CD4-positive, alpha-beta memory T cell (primary cell): ENCODE measurements at regions not wholly inside any gene's neighbourhood (a gene's known extent, or its start where the extent isn't known, plus 50 kb on each side); places are given as distances from the start of the nearest gene placed in this dataset.

Experiments
- CTCF ChIA-PET: fragments of 350-600 bp; sonication (Branson Sonifier 250); formaldehyde crosslinking; loops from one replicate; lab custom pipeline; 2021; ENCODE audit warnings: inconsistent platforms; ENCODE audit not compliant: partially characterized antibody; lab: Charles Lee
- POLR2A ChIA-PET: fragments of 350-600 bp; sonication (Branson Sonifier 250); formaldehyde crosslinking; loops from one replicate; lab custom pipeline; 2021; ENCODE audit not compliant: partially characterized antibody; lab: Charles Lee
- DNase-seq, 5 donors: peaks; one replicate each; pipeline versions ENCODE4 v3.0.0 to v3.0.0-alpha.2; 2020 to 2022; ENCODE audit warnings: mixed read lengths in 1 of 5
- H3K27ac ChIP-seq: one replicate; pipeline ENCODE4 v1.7.0; 2013; ENCODE audit warnings: low read depth, low read length
- H3K27me3 ChIP-seq: 2 replicates; pipeline ENCODE4 v1.7.0; 2013; ENCODE audit warnings: mild to moderate bottlenecking, low read length, moderate library complexity; ENCODE audit not compliant: insufficient read depth
- H3K36me3 ChIP-seq: 2 replicates; pipeline ENCODE4 v1.7.0; 2013; ENCODE audit warnings: mild to moderate bottlenecking, low read length, moderate library complexity; ENCODE audit not compliant: insufficient read depth
- H3K4me1 ChIP-seq: 2 replicates; pipeline ENCODE4 v1.7.0; 2013; ENCODE audit warnings: mild to moderate bottlenecking, low read length, moderate library complexity; ENCODE audit not compliant: insufficient read depth
- H3K4me3 ChIP-seq, 2 donors: one replicate each; pipeline ENCODE4 v1.7.0; 2013; ENCODE audit warnings: low read length in 2 of 2, mild to moderate bottlenecking in 1 of 2
- H3K9me3 ChIP-seq, 2 donors: one replicate each; pipeline ENCODE4 v1.7.0; 2013; ENCODE audit warnings: low read length in 2 of 2, control low read depth in 1 of 2; ENCODE audit not compliant: control insufficient read depth in 1 of 2
- H3K27ac Mint-ChIP-seq, 7 donors: one replicate each; pipeline ENCODE4 v1.8.0; 2020 to 2021; ENCODE audit warnings: mixed read lengths in 7 of 7, mild to moderate bottlenecking in 6 of 7, inconsistent platforms in 3 of 7, moderate library complexity in 3 of 7
- H3K27me3 Mint-ChIP-seq, 2 donors: one replicate each; pipeline ENCODE4 v1.8.0; 2020 to 2021; ENCODE audit warnings: mixed read lengths in 2 of 2
- H3K36me3 Mint-ChIP-seq, 2 donors: one replicate each; pipeline ENCODE4 v1.8.0; 2020 to 2021; ENCODE audit warnings: mixed read lengths in 2 of 2, inconsistent platforms in 1 of 2, mild to moderate bottlenecking in 1 of 2
- H3K4me1 Mint-ChIP-seq, 4 donors: one replicate each; pipeline ENCODE4 v1.8.0; 2020 to 2021; ENCODE audit warnings: mixed read lengths in 4 of 4, mild to moderate bottlenecking in 1 of 4
- H3K4me3 Mint-ChIP-seq, 8 donors: one replicate each; pipeline ENCODE4 v1.8.0; 2020 to 2021; ENCODE audit warnings: mixed read lengths in 8 of 8, mild to moderate bottlenecking in 7 of 8, moderate library complexity in 6 of 8, inconsistent platforms in 3 of 8
- H3K9me3 Mint-ChIP-seq, 8 donors: one replicate each; pipeline ENCODE4 v1.8.0; 2020 to 2021; ENCODE audit warnings: mixed read lengths in 8 of 8, mild to moderate bottlenecking in 5 of 8, inconsistent platforms in 3 of 8, moderate library complexity in 1 of 8
- intact Hi-C: fragments of 100-400 bp; cut with micrococcal nuclease; formaldehyde crosslinking; loops from one replicate; pipeline ENCODE4 v1.15.1; 2023

DNA sequence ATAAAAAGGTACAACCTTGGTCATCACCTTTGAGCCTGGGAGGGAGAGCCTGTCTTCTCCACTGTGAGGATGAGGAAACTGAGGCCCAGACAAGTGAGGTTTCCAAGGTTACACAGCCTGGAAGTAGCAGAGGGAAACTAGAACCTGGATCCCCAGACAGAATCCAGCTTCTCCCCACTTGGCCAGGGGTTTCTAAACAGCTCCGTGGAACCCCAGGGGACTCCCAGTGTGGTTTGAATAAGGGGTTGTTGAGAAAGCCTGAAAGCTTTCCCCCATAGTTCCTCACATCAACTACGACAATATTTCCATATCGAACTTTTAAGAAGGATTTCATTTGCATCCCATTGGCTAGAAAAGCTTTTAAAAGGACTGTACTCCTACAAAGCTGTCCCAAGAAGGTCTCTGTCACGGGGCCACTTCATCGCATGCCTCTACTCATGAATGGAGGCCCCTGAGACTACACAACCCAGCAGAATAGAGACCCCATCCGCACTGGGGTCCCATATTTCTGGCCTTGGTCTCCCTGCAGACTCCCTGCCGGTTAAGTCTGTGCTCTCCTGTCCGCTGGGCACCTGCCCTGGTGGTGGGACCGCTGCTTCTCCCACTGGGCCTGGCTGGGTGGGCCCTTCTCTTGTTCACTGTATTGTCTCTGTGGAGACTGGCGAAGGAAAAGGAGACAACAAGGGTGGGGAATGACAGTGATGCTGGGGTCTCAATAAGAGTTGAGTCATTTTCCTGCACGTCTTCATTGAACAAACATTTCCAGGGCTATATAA is 178.5 kb downstream of the SMAD6 start:
- Histone ChIP-seq H3K36me3 (no peaks in the 10 kb centered on the region), H3K4me3 (no peak overlapping the region), H3K27ac (no peak overlapping the region), H3K9me3 (no peaks in the 10 kb centered on the region), H3K4me1 (no peaks in the 10 kb centered on the region), H3K27me3 (peaks cover 3% of the 10 kb centered on the region)
- intact Hi-C loops = no loop called here
- no peaks in the 10 kb centered on the region for H3K9me3 Mint-ChIP-seq
- ChIA-PET POLR2A (no interaction called here), CTCF (interaction anchor here (2.0 kb wide), 1 partner anchor 29 kb away, joined by 7 read pairs; no protein-coding TSS in a partner anchor)
- H3K4me1 Mint-ChIP-seq = no peaks in the 10 kb centered on the region
- DNase-seq = no peak
- H3K4me3 Mint-ChIP-seq = no peak overlapping the region
- no peaks in the 10 kb centered on the region for H3K36me3 Mint-ChIP-seq
- no peak overlapping the region for H3K27ac Mint-ChIP-seq
- H3K27me3 Mint-ChIP-seq = peaks cover 2 to 11% of the 10 kb centered on the region in 2 donors

DNA sequence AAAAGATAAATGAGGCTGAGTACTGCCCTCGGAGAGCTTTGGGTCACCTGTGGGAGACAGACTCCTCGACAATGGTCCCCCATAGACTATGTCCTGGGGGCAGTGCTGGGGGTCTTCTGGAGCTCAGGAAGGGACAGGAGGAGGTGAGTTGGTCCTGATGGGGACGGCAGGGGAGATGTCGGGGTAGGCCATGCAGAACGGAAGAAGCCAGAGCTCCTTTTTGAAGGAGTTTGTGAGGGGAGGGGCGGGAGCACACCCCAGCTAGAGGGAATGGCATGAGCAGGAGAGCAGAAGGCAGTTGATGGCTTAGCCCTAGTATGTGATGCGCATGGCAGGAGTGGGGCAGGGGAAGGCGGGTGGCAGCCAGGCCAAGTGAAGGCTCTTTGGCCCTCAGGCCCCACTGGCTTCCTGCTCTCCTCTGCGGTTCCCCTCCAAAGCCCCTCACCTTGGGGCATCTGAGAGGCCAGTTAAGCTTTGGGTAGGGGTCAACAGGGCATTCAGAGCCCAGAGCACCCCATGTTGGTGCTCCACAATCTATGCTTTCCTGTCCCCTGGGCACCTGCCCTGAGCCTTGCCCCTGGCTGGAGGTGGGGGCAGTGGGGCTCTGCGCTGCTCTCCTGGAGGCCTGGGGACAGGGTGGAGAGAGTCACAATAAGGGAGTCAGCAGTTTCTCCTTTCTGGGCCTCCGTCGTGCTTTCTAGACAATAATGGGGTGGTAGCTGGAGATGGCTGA is 179.3 kb downstream of the SMAD6 start:
- CTCF ChIA-PET = interaction anchor here (2.0 kb wide), 1 partner anchor 30 kb away, joined by 7 read pairs; no protein-coding TSS in a partner anchor
- POLR2A ChIA-PET = no interaction called here
- H3K27ac Mint-ChIP-seq = no peak overlapping the region
- DNase-seq = no peak
- H3K27me3 Mint-ChIP-seq = peaks cover 2 to 11% of the 10 kb centered on the region in 2 donors
- no peaks in the 10 kb centered on the region for H3K36me3 ChIP-seq
- no peak overlapping the region for H3K27ac ChIP-seq
- H3K4me1 ChIP-seq = no peaks in the 10 kb centered on the region
- peaks cover 3% of the 10 kb centered on the region for H3K27me3 ChIP-seq
- no peaks in the 10 kb centered on the region for H3K4me1 Mint-ChIP-seq
- H3K9me3 ChIP-seq = no peaks in the 10 kb centered on the region
- H3K36me3 Mint-ChIP-seq = no peaks in the 10 kb centered on the region
- H3K9me3 Mint-ChIP-seq = no peaks in the 10 kb centered on the region
- intact Hi-C loops = no loop called here
- no peak overlapping the region for H3K4me3 ChIP-seq
- H3K4me3 Mint-ChIP-seq = no peak overlapping the region

DNA sequence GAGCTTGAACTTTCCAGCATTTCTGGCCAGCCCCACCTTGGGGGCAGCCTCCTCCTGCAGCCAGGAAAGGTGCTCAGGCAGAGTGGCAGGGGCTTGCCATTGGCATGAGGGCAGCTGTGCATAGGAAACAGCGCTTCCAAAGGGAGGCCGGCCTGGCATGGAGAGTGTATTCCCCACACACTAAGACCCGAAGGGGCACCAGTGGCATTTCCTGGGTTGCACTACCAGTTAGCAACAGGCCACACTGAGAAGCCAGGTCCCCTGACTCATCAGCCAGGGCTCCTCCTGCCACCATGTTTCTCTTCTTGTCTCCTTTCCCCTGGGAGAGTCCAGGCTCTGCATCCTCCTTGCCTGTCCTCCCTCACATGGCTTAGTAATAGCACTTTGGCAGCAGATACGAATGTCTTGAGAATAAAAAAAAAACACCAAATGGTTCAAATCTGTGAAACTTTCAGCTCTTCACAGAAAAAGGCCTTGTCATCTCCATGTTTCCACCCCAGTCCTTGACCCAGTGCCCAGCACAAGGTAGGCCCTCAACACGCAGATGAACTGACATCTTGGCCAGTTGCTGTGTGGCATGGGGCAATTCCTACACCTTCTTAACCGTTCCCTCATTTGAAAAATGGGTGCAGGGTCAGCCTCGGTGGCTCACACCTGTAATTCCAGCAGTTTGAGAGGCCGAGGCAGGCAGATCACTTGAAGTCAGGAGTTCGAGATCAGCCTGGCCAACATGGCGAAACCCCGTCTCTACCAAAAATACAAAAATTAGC is 180.4 kb downstream of the SMAD6 start:
- Mint-ChIP-seq H3K9me3 (peaks cover 0 to under 1% (median 0%) of the 10 kb centered on the region in 8 donors), H3K36me3 (no peaks in the 10 kb centered on the region), H3K4me1 (no peaks in the 10 kb centered on the region), H3K4me3 (no peak overlapping the region), H3K27ac (no peak overlapping the region), H3K27me3 (peaks cover 2 to 9% of the 10 kb centered on the region in 2 donors)
- no peak for DNase-seq
- no peaks in the 10 kb centered on the region for H3K36me3 ChIP-seq
- H3K4me1 ChIP-seq = no peaks in the 10 kb centered on the region
- peaks cover 3% of the 10 kb centered on the region for H3K27me3 ChIP-seq
- no peaks in the 10 kb centered on the region for H3K9me3 ChIP-seq
- ChIA-PET CTCF (no interaction called here), POLR2A (no interaction called here)
- no peak overlapping the region for H3K4me3 ChIP-seq
- intact Hi-C loops = no loop called here
- H3K27ac ChIP-seq = no peak overlapping the region

DNA sequence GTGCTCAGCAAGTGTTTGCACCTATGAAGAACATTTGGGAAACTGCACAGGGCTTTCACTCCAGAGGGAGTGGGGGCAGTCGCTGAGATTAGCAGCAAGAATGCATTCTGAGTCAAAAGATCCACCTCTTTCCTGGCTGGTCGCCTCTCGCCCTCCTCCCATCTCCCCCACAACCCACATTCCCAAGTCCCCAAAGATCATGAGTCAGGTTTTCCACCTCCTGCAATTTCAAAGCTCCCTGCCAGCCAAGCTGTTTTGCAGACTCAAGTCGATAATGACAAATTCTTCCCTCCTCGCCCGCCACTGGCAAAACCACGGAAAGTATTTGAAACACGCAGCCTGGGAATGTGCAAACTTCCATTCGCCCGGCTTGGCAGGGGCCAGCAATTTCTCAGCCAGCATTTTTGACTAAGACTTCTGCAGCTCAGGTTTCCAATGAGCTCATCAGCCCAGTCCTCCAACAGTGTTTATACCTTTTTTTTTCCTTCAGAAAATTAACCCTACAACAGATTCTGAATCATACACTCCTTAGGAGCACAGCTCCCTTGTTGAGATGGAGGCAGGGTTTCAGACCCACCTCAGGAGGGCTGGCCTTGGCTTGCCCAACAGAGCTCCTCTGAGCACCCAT is 181.4 kb downstream of the SMAD6 start:
- intact Hi-C loops = no loop called here
- Mint-ChIP-seq H3K4me1 (no peaks in the 10 kb centered on the region), H3K4me3 (no peak overlapping the region), H3K27ac (no peak overlapping the region), H3K36me3 (no peaks in the 10 kb centered on the region), H3K9me3 (peaks cover 0 to 7% (median 2%) of the 10 kb centered on the region in 8 donors), H3K27me3 (peaks cover 2 to 9% of the 10 kb centered on the region in 2 donors)
- Histone ChIP-seq H3K4me1 (no peaks in the 10 kb centered on the region), H3K4me3 (no peak overlapping the region), H3K27me3 (peaks cover 3% of the 10 kb centered on the region), H3K36me3 (no peaks in the 10 kb centered on the region), H3K27ac (no peak overlapping the region), H3K9me3 (no peaks in the 10 kb centered on the region)
- ChIA-PET POLR2A (no interaction called here), CTCF (no interaction called here)
- no peak for DNase-seq

DNA sequence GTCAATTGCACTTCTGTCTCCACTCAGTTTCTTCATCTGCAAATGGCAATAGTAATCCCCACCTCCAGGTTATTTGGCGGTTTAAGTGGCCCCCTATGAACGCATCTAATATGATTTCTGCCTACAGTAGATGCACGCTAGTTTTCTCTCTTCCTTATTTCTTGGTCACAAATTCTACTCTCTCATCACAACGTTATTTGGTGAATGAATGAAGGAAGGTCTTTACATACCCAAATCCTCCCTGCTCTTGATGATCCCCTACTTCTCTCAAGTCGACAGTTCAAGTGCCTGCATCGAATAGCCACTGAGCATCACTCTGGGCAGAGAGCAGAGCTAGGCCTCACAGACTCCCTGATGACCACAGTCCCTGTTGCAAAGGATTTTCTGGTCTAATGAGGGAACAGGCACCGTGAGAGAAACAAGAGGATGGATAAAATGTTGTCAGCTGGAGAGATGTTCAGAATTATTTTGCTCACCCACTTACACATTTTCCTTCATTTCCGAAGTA is 181.2 kb upstream of the SMAD3 start:
- Mint-ChIP-seq H3K36me3 (no peaks in the 10 kb centered on the region), H3K27me3 (peaks cover 2 to 9% of the 10 kb centered on the region in 2 donors), H3K9me3 (peaks cover 0 to 15% (median 2%) of the 10 kb centered on the region in 8 donors), H3K4me3 (no peak overlapping the region), H3K4me1 (no peaks in the 10 kb centered on the region), H3K27ac (peak overlapping the region in 1 of 7 donors; percentile 3)
- Histone ChIP-seq H3K36me3 (no peaks in the 10 kb centered on the region), H3K27me3 (peaks cover 3% of the 10 kb centered on the region), H3K4me1 (no peaks in the 10 kb centered on the region), H3K9me3 (no peaks in the 10 kb centered on the region), H3K4me3 (no peak overlapping the region), H3K27ac (no peak overlapping the region)
- ChIA-PET POLR2A (no interaction called here), CTCF (no interaction called here)
- no peak for DNase-seq
- intact Hi-C loops = no loop called here

DNA sequence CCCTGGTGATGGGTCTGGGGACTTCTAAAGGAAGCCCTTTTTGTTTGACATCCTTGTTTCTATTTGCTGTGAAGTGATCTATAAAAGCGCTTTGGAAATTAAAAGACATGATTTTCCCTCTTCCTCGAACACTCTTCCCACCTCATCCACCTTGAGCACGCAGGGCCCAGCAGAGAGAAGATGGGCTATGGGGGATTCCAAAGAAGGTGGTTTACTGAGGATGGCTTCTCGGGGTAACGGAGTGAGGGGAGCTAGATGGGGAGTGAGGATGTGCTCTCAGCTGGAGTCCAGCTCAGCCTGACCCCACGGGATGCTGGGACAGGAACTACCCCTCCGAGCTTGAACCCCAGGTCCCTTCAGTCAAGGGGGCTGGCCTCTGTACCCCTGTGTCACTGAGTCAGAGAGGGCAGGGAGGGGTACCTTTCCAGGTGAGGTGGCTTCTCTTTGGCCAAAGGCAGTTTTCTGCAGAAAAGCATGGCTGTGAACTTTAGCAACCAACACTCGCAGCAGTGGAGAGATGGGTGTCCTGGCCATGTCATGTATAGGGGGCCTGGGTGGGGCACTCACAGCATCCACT is 180.7 kb upstream of the SMAD3 start:
- no peak overlapping the region for H3K27ac Mint-ChIP-seq
- no peak for DNase-seq
- Histone ChIP-seq H3K4me3 (no peak overlapping the region), H3K9me3 (no peaks in the 10 kb centered on the region), H3K4me1 (no peaks in the 10 kb centered on the region), H3K36me3 (no peaks in the 10 kb centered on the region), H3K27ac (no peak overlapping the region), H3K27me3 (peaks cover 3% of the 10 kb centered on the region)
- H3K9me3 Mint-ChIP-seq = peaks cover 0 to 21% (median 6%) of the 10 kb centered on the region in 8 donors
- POLR2A ChIA-PET = no interaction called here
- H3K4me3 Mint-ChIP-seq = no peak overlapping the region
- CTCF ChIA-PET = no interaction called here
- H3K27me3 Mint-ChIP-seq = peaks cover 2 to 9% of the 10 kb centered on the region in 2 donors
- no peaks in the 10 kb centered on the region for H3K36me3 Mint-ChIP-seq
- H3K4me1 Mint-ChIP-seq = no peaks in the 10 kb centered on the region
- intact Hi-C loops = no loop called here
